Aorta (tissue), 5 donors: ENCODE measurements at regions not wholly inside any gene's neighbourhood (a gene's known extent, or its start where the extent isn't known, plus 50 kb on each side); places are given as distances from the start of the nearest gene placed in this dataset.

Experiments used
- ATAC-seq: fragments of 200-7000 bp; cut with Tn5 transposase; one replicate; pipeline ENCODE4 v1.9.1; 2022; ENCODE audit warnings: moderate library complexity; ENCODE audit not compliant: low FRiP score
- DNase-seq, 2 donors: peaks; one replicate each; pipeline ENCODE4 v3.0.0-alpha.2; 2020
- H3K27ac ChIP-seq, 2 donors: one replicate each; pipeline ENCODE4 v1.5.1; 2013; ENCODE audit warnings: low read length in 2 of 2, mild to moderate bottlenecking in 2 of 2, moderate library complexity in 2 of 2, control low read depth in 1 of 2, inconsistent platforms in 1 of 2, low read depth in 1 of 2
- H3K27me3 ChIP-seq, 2 donors: one replicate each; pipeline ENCODE4 v1.6.1; 2013; ENCODE audit warnings: control low read depth in 1 of 2, low read length in 1 of 2, mild to moderate bottlenecking in 1 of 2, moderate library complexity in 1 of 2; ENCODE audit not compliant: insufficient read depth in 2 of 2, control insufficient read depth in 1 of 2
- H3K36me3 ChIP-seq, 2 donors: one replicate each; pipeline ENCODE4 v1.6.1; 2013; ENCODE audit warnings: control low read depth in 1 of 2, low read length in 1 of 2, mild to moderate bottlenecking in 1 of 2; ENCODE audit not compliant: insufficient read depth in 2 of 2, control insufficient read depth in 1 of 2
- H3K4me1 ChIP-seq, 2 donors: one replicate each; pipeline ENCODE4 v1.6.1; 2013; ENCODE audit warnings: low read length in 2 of 2, control low read depth in 1 of 2, mild to moderate bottlenecking in 1 of 2, moderate library complexity in 1 of 2; ENCODE audit not compliant: insufficient read depth in 2 of 2, control insufficient read depth in 1 of 2
- H3K4me3 ChIP-seq, 2 donors: one replicate each; pipeline ENCODE4 v1.5.1; 2013; ENCODE audit warnings: low read length in 2 of 2, control low read depth in 1 of 2, mild to moderate bottlenecking in 1 of 2
- H3K9me3 ChIP-seq: one replicate; pipeline ENCODE4 v1.6.1; 2013; ENCODE audit warnings: mild to moderate bottlenecking, low read length; ENCODE audit not compliant: control insufficient read depth
- WGBS, 2 donors: extraction: QIAGEN DNeasy Blood & Tissue Kit; methylation state at CpG; one replicate each; pipeline ENCODE4 v1.1.7; 2013; 5-methylcytosine and 5-hydroxymethylcytosine counted together
- intact Hi-C, 2 donors: fragments of 100-400 bp; cut with DNase I; formaldehyde crosslinking; loops; one replicate each; pipeline versions ENCODE4 v1.14.2 to v1.15.0; 2022
- donor health status: healthy with polysubstance abuse.
- donor health status: Bipolar disorder and iron deficiency.
- donor health status: DM: no; HTN: no; CAD: no.
- donor health status: DM: no; HTN: no; CAD: no.
- donor health status: DM: yes; HTN: yes; CAD: no.

DNA sequence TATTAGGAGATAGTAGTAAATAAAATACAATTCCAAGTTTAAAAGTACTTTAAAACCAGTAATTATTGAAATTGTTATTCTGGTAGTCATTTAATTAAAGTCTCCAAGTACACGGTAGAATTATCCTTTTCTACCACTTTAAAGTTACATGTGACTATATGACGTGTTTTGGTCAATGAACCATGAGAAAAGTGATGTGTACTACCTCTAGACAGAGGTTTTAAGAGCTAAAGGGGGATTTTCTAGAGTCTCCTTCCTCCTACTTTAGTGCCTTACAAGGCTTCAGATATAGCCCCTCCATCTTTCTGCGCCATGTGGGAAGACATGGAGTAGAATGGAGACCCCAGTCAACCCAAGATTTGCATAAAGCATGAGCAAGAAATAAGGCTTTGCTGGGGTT lies 2296.6 kb upstream of the AGA start:
- intact Hi-C loops = no loop called here
- H3K4me1 ChIP-seq = no peaks in the 10 kb centered on the region
- H3K4me3 ChIP-seq = no peak overlapping the region
- H3K36me3 ChIP-seq = no peaks in the 10 kb centered on the region
- ATAC-seq (no peak), DNase-seq (no peak)
- H3K9me3 ChIP-seq = no peaks in the 10 kb centered on the region
- no peak overlapping the region for H3K27ac ChIP-seq
- WGBS, 2 donors = 74 to 79% methylated on average over 3 of the region's 3 CpGs
- no peaks in the 10 kb centered on the region for H3K27me3 ChIP-seq

DNA sequence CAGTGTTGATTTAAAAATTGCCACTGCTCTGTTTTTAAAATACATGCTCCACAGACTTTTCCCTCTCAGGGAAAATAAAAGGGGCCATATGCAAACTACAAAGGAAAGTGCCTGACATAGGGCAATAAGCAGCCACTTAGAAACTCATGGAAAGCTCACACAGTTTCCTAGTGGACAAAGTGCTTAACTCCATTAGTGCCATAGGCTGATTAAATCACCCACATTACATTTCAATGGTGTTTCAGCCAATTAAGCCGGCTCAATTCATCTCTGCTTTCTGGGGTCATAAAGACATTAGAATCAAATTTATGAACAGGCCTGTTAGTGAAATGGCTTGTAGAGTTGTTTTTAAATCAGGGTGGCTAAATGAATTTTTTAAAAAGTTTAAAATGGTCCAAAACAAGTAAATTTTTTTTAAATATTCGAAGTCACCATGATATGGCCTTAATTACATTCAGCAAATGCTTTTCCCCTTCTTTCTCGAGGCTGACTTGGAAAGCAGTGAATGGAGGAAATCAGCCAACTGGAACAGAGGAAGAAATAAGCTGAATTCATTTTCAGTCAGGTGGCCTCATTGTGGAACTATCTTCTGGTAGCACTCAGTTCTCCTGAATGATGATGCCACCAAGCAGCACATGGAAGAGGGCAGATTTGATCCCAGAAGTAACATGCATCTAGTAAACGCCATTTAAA lies 2305.1 kb upstream of the AGA start:
- Histone ChIP-seq H3K27me3 (no peaks in the 10 kb centered on the region), H3K27ac (no peak overlapping the region), H3K9me3 (no peaks in the 10 kb centered on the region), H3K4me3 (no peak overlapping the region), H3K4me1 (no peaks in the 10 kb centered on the region), H3K36me3 (no peaks in the 10 kb centered on the region)
- ATAC-seq (no peak), DNase-seq (no peak)
- intact Hi-C loops = no loop called here
- WGBS, 2 donors = 65 to 67% methylated on average over 4 of the region's 4 CpGs

DNA sequence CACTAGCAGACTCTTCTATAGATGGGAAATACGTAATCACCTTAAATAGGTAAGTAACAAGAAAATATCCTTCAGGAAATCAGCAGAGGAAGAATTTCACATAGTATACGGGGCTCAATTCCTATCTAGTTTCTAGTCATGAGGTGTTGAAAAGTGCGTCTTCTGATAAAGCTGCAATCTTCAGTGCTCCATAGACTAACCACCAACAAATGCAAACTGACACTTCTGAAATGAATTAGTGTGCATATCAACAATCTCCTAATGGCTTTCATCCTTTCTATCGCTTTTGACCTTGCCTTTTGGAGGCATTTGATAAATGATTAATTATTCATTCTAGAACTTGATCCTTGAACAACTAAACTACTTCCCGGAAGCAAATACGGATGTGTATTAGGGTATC lies 2306.6 kb upstream of the AGA start:
- Histone ChIP-seq H3K9me3 (no peaks in the 10 kb centered on the region), H3K4me3 (no peak overlapping the region), H3K4me1 (no peaks in the 10 kb centered on the region), H3K27me3 (no peaks in the 10 kb centered on the region), H3K36me3 (no peaks in the 10 kb centered on the region), H3K27ac (no peak overlapping the region)
- WGBS, 2 donors = 82 to 86% methylated on average over 6 of the region's 6 CpGs
- DNase-seq = no peak
- intact Hi-C loops = no loop called here
- no peak for ATAC-seq

DNA sequence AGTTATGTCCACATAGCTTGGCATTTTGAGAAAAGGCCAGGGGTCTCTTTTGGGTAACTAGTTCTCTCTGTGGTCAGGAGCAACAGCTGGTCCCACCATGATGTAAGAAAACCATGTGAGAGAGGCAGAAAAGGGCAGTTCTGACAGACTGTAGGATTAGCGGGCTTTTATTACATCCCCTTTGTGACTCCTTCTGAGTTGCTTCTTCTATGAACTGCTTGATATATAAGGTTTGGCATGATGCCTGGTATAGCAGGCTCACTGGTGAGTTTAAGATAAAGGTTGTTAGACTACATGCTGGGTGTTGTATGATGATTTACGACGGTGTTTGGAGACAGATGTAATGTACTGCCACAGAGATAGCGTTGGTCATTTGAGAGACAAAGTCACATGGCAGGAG lies 2308.1 kb upstream of the AGA start:
- no peak overlapping the region for H3K4me3 ChIP-seq
- H3K36me3 ChIP-seq = no peaks in the 10 kb centered on the region
- H3K9me3 ChIP-seq = no peaks in the 10 kb centered on the region
- no peak overlapping the region for H3K27ac ChIP-seq
- no peaks in the 10 kb centered on the region for H3K27me3 ChIP-seq
- H3K4me1 ChIP-seq = no peaks in the 10 kb centered on the region
- WGBS, 2 donors = 11 to 12% methylated on average over 4 of the region's 4 CpGs
- intact Hi-C loops = no loop called here
- DNase-seq (no peak), ATAC-seq (no peak)

DNA sequence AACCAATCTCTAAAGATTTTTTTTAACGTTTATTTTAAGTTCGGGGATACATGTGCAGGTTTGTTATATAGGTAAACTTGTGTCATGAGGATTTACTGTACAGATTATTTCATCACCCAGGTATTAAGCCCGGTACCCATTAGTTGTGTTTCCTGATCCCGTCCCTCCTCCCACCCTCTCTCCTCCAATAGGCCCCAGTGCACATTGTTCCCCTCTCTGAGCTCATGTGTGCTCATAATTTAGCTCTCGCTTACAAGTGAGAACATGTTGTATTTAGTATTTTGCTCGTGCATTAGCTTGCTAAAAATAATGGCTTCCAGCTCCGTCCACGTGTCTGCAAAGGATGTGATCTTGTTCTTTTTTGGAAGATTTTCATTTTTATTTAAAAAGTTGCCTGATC lies 2309.4 kb upstream of the AGA start:
- H3K27me3 ChIP-seq = no peaks in the 10 kb centered on the region
- H3K4me1 ChIP-seq = no peaks in the 10 kb centered on the region
- DNase-seq (no peak), ATAC-seq (no peak)
- no peak overlapping the region for H3K27ac ChIP-seq
- no peaks in the 10 kb centered on the region for H3K9me3 ChIP-seq
- H3K4me3 ChIP-seq = no peak overlapping the region
- WGBS, 2 donors = 65 to 68% methylated on average over 8 of the region's 8 CpGs
- no peaks in the 10 kb centered on the region for H3K36me3 ChIP-seq
- intact Hi-C loops = no loop called here

DNA sequence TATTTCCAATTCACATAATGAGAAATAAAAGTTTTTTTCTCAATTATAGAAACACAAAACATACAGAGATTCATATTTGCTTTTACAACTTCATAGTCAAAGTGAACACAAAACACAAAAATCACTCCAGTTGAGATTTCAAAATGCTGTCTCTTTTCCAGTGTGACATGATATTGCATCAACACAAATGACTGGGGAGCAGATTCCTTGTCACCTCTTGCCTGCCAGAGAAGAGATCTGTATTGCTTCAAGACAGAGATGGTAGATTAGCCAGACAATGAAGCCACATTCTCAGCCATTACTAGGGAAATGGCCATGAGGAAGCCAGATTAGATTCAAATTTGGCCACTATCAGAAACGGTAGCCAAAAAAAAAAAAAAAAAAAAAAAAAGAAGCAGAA lies 2313.1 kb upstream of the AGA start:
- H3K27ac ChIP-seq = no peak overlapping the region
- ATAC-seq (no peak), DNase-seq (no peak)
- WGBS, 2 donors = 59 to 61% methylated on average over 1 of the region's 1 CpG
- H3K36me3 ChIP-seq = no peaks in the 10 kb centered on the region
- no peaks in the 10 kb centered on the region for H3K27me3 ChIP-seq
- no peaks in the 10 kb centered on the region for H3K4me1 ChIP-seq
- intact Hi-C loops = no loop called here
- no peaks in the 10 kb centered on the region for H3K9me3 ChIP-seq
- no peak overlapping the region for H3K4me3 ChIP-seq

DNA sequence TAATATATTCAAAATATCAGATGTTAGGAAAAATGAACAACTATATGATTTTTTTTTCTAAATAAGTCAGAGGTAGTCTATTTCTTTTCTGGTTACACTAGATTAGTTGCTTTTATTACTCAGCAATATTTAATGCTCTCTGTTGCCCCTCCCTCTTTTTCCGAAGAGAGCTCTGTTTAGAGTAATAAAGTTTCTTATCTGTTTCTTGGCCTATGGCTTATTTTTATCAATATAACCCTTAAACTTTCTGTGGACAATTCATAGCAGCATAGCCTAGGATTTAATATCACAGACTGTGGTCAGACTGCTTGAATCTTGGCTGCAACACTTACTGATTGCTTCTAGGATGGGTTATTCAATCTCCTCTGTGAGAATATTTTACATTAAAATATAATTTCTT lies 2315.4 kb upstream of the AGA start:
- H3K27me3 ChIP-seq = no peaks in the 10 kb centered on the region
- H3K36me3 ChIP-seq = no peaks in the 10 kb centered on the region
- intact Hi-C loops = no loop called here
- no peak for DNase-seq
- H3K4me3 ChIP-seq = no peak overlapping the region
- H3K9me3 ChIP-seq = no peaks in the 10 kb centered on the region
- no peak for ATAC-seq
- no peak overlapping the region for H3K27ac ChIP-seq
- H3K4me1 ChIP-seq = no peaks in the 10 kb centered on the region
- WGBS, 2 donors = 30 to 44% methylated on average over 1 of the region's 1 CpG

DNA sequence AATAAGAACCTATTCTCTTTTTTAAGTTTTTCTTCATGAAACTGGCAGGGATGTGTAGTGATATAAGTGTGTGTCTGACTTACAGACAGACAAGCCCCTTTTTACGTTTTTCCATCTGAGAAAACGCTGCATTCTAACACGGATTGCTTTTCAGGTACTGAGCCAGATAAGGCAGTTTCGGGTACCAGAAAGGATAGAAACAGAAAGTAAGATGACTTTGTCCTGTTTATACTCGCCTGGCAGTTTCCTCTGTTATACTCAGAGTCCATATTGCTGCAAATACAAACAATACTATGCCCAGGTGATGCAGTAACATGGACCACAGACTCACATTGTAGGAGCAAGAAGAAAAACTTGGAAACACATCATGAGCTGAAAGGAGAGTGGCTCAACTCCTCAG lies 2320.6 kb upstream of the AGA start:
- 80 to 83% methylated on average over 5 of the region's 5 CpGs for WGBS, 2 donors
- Histone ChIP-seq H3K9me3 (peaks cover 4% of the 10 kb centered on the region), H3K4me3 (no peak overlapping the region), H3K27ac (no peak overlapping the region), H3K27me3 (no peaks in the 10 kb centered on the region), H3K4me1 (no peaks in the 10 kb centered on the region), H3K36me3 (no peaks in the 10 kb centered on the region)
- ATAC-seq (no peak), DNase-seq (no peak)
- intact Hi-C loops = no loop called here

DNA sequence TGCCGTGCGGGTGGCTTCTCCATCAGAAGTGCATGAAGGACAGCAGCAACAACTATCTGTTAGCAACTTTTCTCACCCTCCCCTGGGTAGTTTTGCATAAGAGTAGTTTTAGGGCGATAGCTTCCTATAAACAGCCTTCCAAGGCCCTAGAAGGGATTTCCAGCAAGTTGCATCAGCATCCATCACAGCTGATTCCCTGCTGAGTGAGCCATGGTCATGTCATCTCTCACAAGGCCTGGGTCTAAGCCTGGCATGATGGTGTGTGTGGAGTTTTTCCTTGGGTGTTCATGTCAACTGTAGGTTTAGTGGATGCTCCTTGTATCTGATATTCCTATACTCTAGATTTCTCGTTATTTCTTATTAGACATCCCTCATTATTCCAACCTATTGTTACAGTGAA lies 2324.7 kb upstream of the AGA start:
- ATAC-seq (no peak), DNase-seq (no peak)
- Histone ChIP-seq H3K27me3 (no peaks in the 10 kb centered on the region), H3K36me3 (no peaks in the 10 kb centered on the region), H3K9me3 (peaks cover 4% of the 10 kb centered on the region), H3K4me3 (no peak overlapping the region), H3K27ac (no peak overlapping the region), H3K4me1 (no peaks in the 10 kb centered on the region)
- 62 to 85% methylated on average over 4 of the region's 4 CpGs for WGBS, 2 donors
- intact Hi-C loops = no loop called here
